GM12875 (cell line): ENCODE measurements at regions not wholly inside any gene's neighbourhood (a gene's known extent, or its start where the extent isn't known, plus 50 kb on each side); places are given as distances from the start of the nearest gene placed in this dataset.

ENCODE experiments used
- H3K4me3 ChIP-seq: one replicate; pipeline ENCODE4 v1.5.1; 2011; ENCODE audit warnings: low read depth, low read length, control low read depth
- CTCF ChIP-seq: IDR thresholded peaks from 2 replicates; pipeline ENCODE4 v1.5.1; 2011; ENCODE audit warnings: low read depth, mild to moderate bottlenecking, control low read depth, inconsistent platforms, low read length, moderate library complexity, borderline replicate concordance; ENCODE audit not compliant: insufficient read depth

GRCh38 chr1:178572604-178573003, 59.7 kb downstream of the TEX35 start:
- TF ChIP-seq CTCF: no peak
- H3K4me3 ChIP-seq: no peak overlapping the region

- H3K4me3 ChIP-seq: no peak overlapping the region
- TF ChIP-seq CTCF: no peak
These were observed 60.4 kb downstream of the TEX35 start for GRCh38 chr1:178573330-178573729.

- TF ChIP-seq CTCF: no peak
- H3K4me3 ChIP-seq: no peak overlapping the region
These were observed 61.4 kb downstream of the TEX35 start for GRCh38 chr1:178574345-178574744.

GRCh38 chr1:178575611-178576361, 62.9 kb downstream of the TEX35 start:
- no peak for TF ChIP-seq CTCF
- no peak overlapping the region for H3K4me3 ChIP-seq

- TF ChIP-seq CTCF: no peak
- H3K4me3 ChIP-seq: no peak overlapping the region
These were observed 63.9 kb downstream of the TEX35 start for GRCh38 chr1:178576841-178577240.

GRCh38 chr1:178577882-178578281, 65.0 kb downstream of the TEX35 start:
- no peak for TF ChIP-seq CTCF
- H3K4me3 ChIP-seq: no peak overlapping the region

GRCh38 chr1:178578541-178578940, 65.6 kb downstream of the TEX35 start:
- TF ChIP-seq CTCF: no peak
- H3K4me3 ChIP-seq: no peak overlapping the region
